Tibial nerve (tissue), 4 donors: ENCODE measurements at regions not wholly inside any gene's neighbourhood (a gene's known extent, or its start where the extent isn't known, plus 50 kb on each side); places are given as distances from the start of the nearest gene placed in this dataset.

Experiments used
- DNase-seq, 2 donors: peaks; one replicate each; pipeline ENCODE4 v3.0.0-alpha.2; 2019; ENCODE audit warnings: low spot score in 2 of 2
- H3K27ac ChIP-seq, 4 donors: fragments of 200-600 bp; sonication (generic) in 3 of 4; one replicate each; pipeline ENCODE4 v1.5.1; 2017 to 2019; ENCODE audit warnings: mild to moderate bottlenecking in 1 of 4
- H3K27me3 ChIP-seq, 2 donors: fragments of 200-600 bp; sonication (generic) in 1 of 2; one replicate each; pipeline versions ENCODE4 v1.5.1 to v1.6.0; 2017 to 2019
- H3K36me3 ChIP-seq, 3 donors: fragments of 200-600 bp; sonication (generic); one replicate each; pipeline ENCODE4 v1.5.1; 2018 to 2019
- H3K4me1 ChIP-seq, 4 donors: fragments of 200-600 bp; sonication (generic) in 3 of 4; one replicate each; pipeline ENCODE4 v1.5.1; 2017 to 2019
- H3K4me3 ChIP-seq, 4 donors: fragments of 200-600 bp; sonication (generic) in 3 of 4; one replicate each; pipeline ENCODE4 v1.5.1; 2017 to 2019; ENCODE audit warnings: mild to moderate bottlenecking in 1 of 4, moderate library complexity in 1 of 4
- H3K9me3 ChIP-seq, 4 donors: fragments of 200-600 bp; sonication (generic) in 3 of 4; one replicate each; pipeline ENCODE4 v1.5.1; 2017 to 2019
- CTCF ChIP-seq, 5 experiments: fragments of 200-600 bp in 3 of 5; fragments of 450-650 bp in 2 of 5; sonication (generic) in 3 of 5; IDR thresholded peaks; one replicate each; pipeline ENCODE4 v1.5.1; 2016 to 2019; ENCODE audit warnings: antibody characterized with exemption in 5 of 5, mild to moderate bottlenecking in 3 of 5, moderate library complexity in 2 of 5
- EP300 ChIP-seq, 2 donors: sonication (generic); formaldehyde crosslinking; IDR thresholded peaks; one replicate each; pipeline ENCODE4 v1.6.1; 2017; ENCODE audit warnings: antibody characterized with exemption in 2 of 2, mild to moderate bottlenecking in 1 of 2
- POLR2A ChIP-seq, 2 donors: fragments of 450-650 bp; IDR thresholded peaks; one replicate each; pipeline ENCODE4 v1.6.1; 2017; ENCODE audit warnings: antibody characterized with exemption in 2 of 2, mild to moderate bottlenecking in 2 of 2, moderate library complexity in 2 of 2
- WGBS, 2 donors: methylation state at CpG; one replicate each; pipeline ENCODE4 v1.1.5; 2018; 5-methylcytosine and 5-hydroxymethylcytosine counted together

GRCh38 chr12:58032156-58032555 is 90.8 kb downstream of the ATP23 start:
- no peak for DNase-seq

GRCh38 chr12:58033831-58034230 is 92.5 kb downstream of the ATP23 start:
- Histone ChIP-seq H3K9me3 (peaks cover 0 to 36% (median 3%) of the 10 kb centered on the region in 4 donors), H3K36me3 (no peaks in the 10 kb centered on the region), H3K4me1 (no peaks in the 10 kb centered on the region), H3K27ac (no peak overlapping the region), H3K4me3 (no peak overlapping the region), H3K27me3 (no peaks in the 10 kb centered on the region)
- TF ChIP-seq POLR2A (IDR thresholded peaks at IDR 0.05) (no peak), EP300 (IDR thresholded peaks at IDR 0.05) (no peak), CTCF (IDR thresholded peaks at IDR 0.05) (no peak)
- DNase-seq: no peak

More at GRCh38 chr12:58032156-58032555, 90.8 kb downstream of the ATP23 start:
- no peak overlapping the region for H3K27ac ChIP-seq
- H3K4me3 ChIP-seq: no peak overlapping the region
- TF ChIP-seq POLR2A (IDR thresholded peaks at IDR 0.05) (no peak), EP300 (IDR thresholded peaks at IDR 0.05) (no peak), CTCF (IDR thresholded peaks at IDR 0.05) (no peak)
- H3K9me3 ChIP-seq: peaks cover 0 to 28% (median 0%) of the 10 kb centered on the region in 4 donors
- H3K27me3 ChIP-seq: no peaks in the 10 kb centered on the region
- H3K4me1 ChIP-seq: peaks cover 0 to 5% (median 0%) of the 10 kb centered on the region in 4 donors
- H3K36me3 ChIP-seq: no peaks in the 10 kb centered on the region
- 90% methylated on average over 3 of the region's 3 CpGs for WGBS, 2 donors

- peaks cover 0 to 40% (median 3%) of the 10 kb centered on the region in 4 donors for H3K9me3 ChIP-seq
- no peaks in the 10 kb centered on the region for H3K36me3 ChIP-seq
- no peak for DNase-seq
- no peaks in the 10 kb centered on the region for H3K27me3 ChIP-seq
- 43 to 46% methylated on average over 1 to 3 of the region's 3 CpGs for WGBS, 2 donors
- H3K27ac ChIP-seq: no peak overlapping the region
- no peaks in the 10 kb centered on the region for H3K4me1 ChIP-seq
- TF ChIP-seq EP300 (IDR thresholded peaks at IDR 0.05) (no peak), CTCF (IDR thresholded peaks at IDR 0.05) (no peak), POLR2A (IDR thresholded peaks at IDR 0.05) (no peak)
- no peak overlapping the region for H3K4me3 ChIP-seq
Measured at GRCh38 chr12:58034311-58034710, 92.9 kb downstream of the ATP23 start.

- H3K27ac ChIP-seq: no peak overlapping the region
- TF ChIP-seq POLR2A (IDR thresholded peaks at IDR 0.05) (no peak), CTCF (IDR thresholded peaks at IDR 0.05) (no peak), EP300 (IDR thresholded peaks at IDR 0.05) (no peak)
- H3K4me1 ChIP-seq: no peaks in the 10 kb centered on the region
- H3K9me3 ChIP-seq: peaks cover 0 to 42% (median 3%) of the 10 kb centered on the region in 4 donors
- no peak overlapping the region for H3K4me3 ChIP-seq
- DNase-seq: no peak
- 9 to 21% methylated on average over 1 of the region's 1 CpG for WGBS, 2 donors
- H3K36me3 ChIP-seq: no peaks in the 10 kb centered on the region
- no peaks in the 10 kb centered on the region for H3K27me3 ChIP-seq
Measured at GRCh38 chr12:58034712-58035111, 93.3 kb downstream of the ATP23 start.

GRCh38 chr12:58041441-58041840 is 100.1 kb downstream of the ATP23 start:
- no peak overlapping the region for H3K27ac ChIP-seq
- 82 to 96% methylated on average over 2 of the region's 2 CpGs for WGBS, 2 donors

More at GRCh38 chr12:58041441-58041840, 100.1 kb downstream of the ATP23 start:
- TF ChIP-seq POLR2A (IDR thresholded peaks at IDR 0.05) (no peak), CTCF (IDR thresholded peaks at IDR 0.05) (no peak), EP300 (IDR thresholded peaks at IDR 0.05) (no peak)
- no peak for DNase-seq
- Histone ChIP-seq H3K4me1 (no peaks in the 10 kb centered on the region), H3K36me3 (no peaks in the 10 kb centered on the region), H3K27me3 (no peaks in the 10 kb centered on the region), H3K9me3 (peaks cover 0 to 32% (median 3%) of the 10 kb centered on the region in 4 donors), H3K4me3 (no peak overlapping the region)
